ENCODE measurements at regions not wholly inside any gene's neighbourhood (a gene's known extent, or its start where the extent isn't known, plus 50 kb on each side); places are given as distances from the start of the nearest gene placed in this dataset.

- Histone ChIP-seq H3K27me3 (ENCODE audit: control insufficient read depth in 2 of 2, insufficient read depth in 2 of 2, low read length in 2 of 2) (no peaks in the 10 kb centered on the region), H3K4me1 (ENCODE audit: control insufficient read depth, extremely low read depth, insufficient read depth, low read length) (peaks cover 14% of the 10 kb centered on the region), H3K9ac (replicated peaks; ENCODE audit: extremely low read depth, insufficient read depth, low read length) (peak overlapping the region; percentile 88), H3K27ac (ENCODE audit: insufficient read depth, low read depth, low read length) (peak overlapping the region; percentile 82), H3K4me3 (replicated peaks in 1 of 3; ENCODE audit: insufficient read depth in 1 of 3, low read depth in 1 of 3, low read length in 3 of 3) (peak overlapping the region; percentile 73 to 95 (median 88)), H3K9me3 (replicated peaks; ENCODE audit: control insufficient read depth, insufficient read depth, low read length) (no peaks in the 10 kb centered on the region), H3K4me2 (ENCODE audit: insufficient read depth, low read length) (peak overlapping the region; percentile 75), H4K20me1 (replicated peaks; ENCODE audit: control insufficient read depth, extremely low read depth, insufficient read depth, low read length) (no peaks in the 10 kb centered on the region), H2AFZ (ENCODE audit: low read depth, low read length) (peak overlapping the region; percentile 92), H3K79me2 (ENCODE audit: control insufficient read depth, insufficient read depth, low read length) (no peaks in the 10 kb centered on the region), H3K36me3 (ENCODE audit: control insufficient read depth in 2 of 2, extremely low read depth in 1 of 2, insufficient read depth in 2 of 2, low read length in 2 of 2) (no peaks in the 10 kb centered on the region), H3K9me1 (replicated peaks; ENCODE audit: control insufficient read depth, extremely low read depth, insufficient read depth, low read length) (no peaks in the 10 kb centered on the region)
- DNase-seq (ENCODE audit: low read depth, low spot score) (no peak), FAIRE-seq (no peak)
- TF ChIP-seq POLR2A (IDR thresholded peaks at IDR 0.05; ENCODE audit: low read depth, low read length) (no peak), MAX (IDR thresholded peaks at IDR 0.05; ENCODE audit: insufficient read depth, insufficient read length) (no peak), EZH2 (IDR thresholded peaks at IDR 0.05; ENCODE audit: borderline replicate concordance, low read depth, low read length, severe bottlenecking) (no peak), POLR2AphosphoS5 (IDR thresholded peaks at IDR 0.05; ENCODE audit: insufficient read depth, low read depth, low read length) (no peak), MYC (IDR thresholded peaks at IDR 0.05; ENCODE audit: low read depth, low read length) (no peak), JUN (IDR thresholded peaks at IDR 0.05; ENCODE audit: borderline replicate concordance, insufficient read depth, insufficient read length, low read depth) (no peak), GATA2 (IDR thresholded peaks at IDR 0.05; ENCODE audit: insufficient read depth, insufficient read length, low read depth, low read length) (no peak), FOS (IDR thresholded peaks at IDR 0.05; ENCODE audit: borderline replicate concordance, insufficient read depth, low read length) (no peak), CTCF (IDR thresholded peaks at IDR 0.05; ENCODE audit: extremely low read depth in 1 of 2, insufficient read depth in 1 of 2, low read depth in 1 of 2, low read length in 2 of 2) (no peak)
- no TSS peak for BruUV-seq (replicated peaks)
- POLR2A ChIA-PET = interaction anchor here (0.7 kb wide), 1 partner anchor 100 kb away, joined by 3 read pairs; the partner anchor contains the start of gene JAK1
- dilution Hi-C loops (cut with MboI; ENCODE audit: extremely low pct_ligation_motif_present, low sequenced_read_pairs) = no loop called here
- CTCF ChIA-PET = interaction anchor here (3.1 to 3.5 kb wide), 2 partner anchors 9 to 622 kb away, joined by 25 read pairs; no protein-coding TSS in a partner anchor
- intact Hi-C loops (cut with micrococcal nuclease) = loop anchor here (1.0 to 10.0 kb wide), 9 partner anchors 64 to 1378 kb away; partner anchors contain the start of genes AK4, JAK1, LEPR and LEPROT
Observed at GRCh38 chr1:65066419-65066765, 81.6 kb upstream of the AK4 start.
